Kidney epithelial cell (primary cell): ENCODE measurements at regions not wholly inside any gene's neighbourhood (a gene's known extent, or its start where the extent isn't known, plus 50 kb on each side); places are given as distances from the start of the nearest gene placed in this dataset.
"Not testable (repeated sequence)": the region's sequence is repeated elsewhere in the genome, so short reads cannot be mapped to it uniquely, and the experiment has no call there.

Experiments used
- DNase-seq: peaks from one replicate; pipeline ENCODE4 v3.0.0-alpha.2; 2010; ENCODE audit warnings: low read depth
- H3K27me3 ChIP-seq: 2 replicates; pipeline ENCODE4 v1.6.0; 2011; ENCODE audit warnings: low read length; ENCODE audit not compliant: control insufficient read depth, insufficient read depth
- H3K36me3 ChIP-seq: 2 replicates; pipeline ENCODE4 v1.5.1; 2011; ENCODE audit warnings: low read length; ENCODE audit not compliant: control insufficient read depth, insufficient read depth
- H3K4me3 ChIP-seq: 2 replicates; pipeline ENCODE4 v1.5.1; 2011; ENCODE audit warnings: low read depth, mild to moderate bottlenecking, control low read depth, low read length
- TF ChIP-seq, protein P1 (sequence below): IDR thresholded peaks from 2 replicates; pipeline ENCODE4 v1.5.1; 2011; ENCODE audit warnings: mild to moderate bottlenecking, moderate library complexity, low read length, control low read depth, inconsistent platforms; ENCODE audit not compliant: insufficient read depth, poor library complexity, severe bottlenecking

DNA sequence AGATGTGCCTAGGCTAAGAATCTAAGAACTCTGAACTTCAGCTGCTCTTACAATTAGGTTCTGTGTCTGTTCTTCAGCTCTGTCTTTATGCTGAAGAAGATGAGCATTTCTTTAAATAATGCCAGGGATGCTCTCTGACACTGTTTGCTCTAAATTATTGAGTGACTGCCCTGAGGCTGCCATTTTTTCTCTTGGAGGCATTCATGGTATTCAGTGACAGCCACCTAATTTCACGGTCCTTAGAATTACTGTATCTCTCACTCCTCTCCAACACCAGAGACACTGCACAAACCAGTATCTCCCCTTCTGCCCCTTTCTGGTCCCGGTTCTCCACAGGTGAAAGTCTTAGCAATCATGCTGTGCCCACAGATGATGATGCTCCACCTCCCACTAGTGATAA lies 123.6 kb upstream of the MPHOSPH6 start:
- Histone ChIP-seq H3K4me3 (no peak overlapping the region), H3K36me3 (no peaks in the 10 kb centered on the region), H3K27me3 (peaks cover 2% of the 10 kb centered on the region)
- no peak for DNase-seq
- TF ChIP-seq, protein P1, sequence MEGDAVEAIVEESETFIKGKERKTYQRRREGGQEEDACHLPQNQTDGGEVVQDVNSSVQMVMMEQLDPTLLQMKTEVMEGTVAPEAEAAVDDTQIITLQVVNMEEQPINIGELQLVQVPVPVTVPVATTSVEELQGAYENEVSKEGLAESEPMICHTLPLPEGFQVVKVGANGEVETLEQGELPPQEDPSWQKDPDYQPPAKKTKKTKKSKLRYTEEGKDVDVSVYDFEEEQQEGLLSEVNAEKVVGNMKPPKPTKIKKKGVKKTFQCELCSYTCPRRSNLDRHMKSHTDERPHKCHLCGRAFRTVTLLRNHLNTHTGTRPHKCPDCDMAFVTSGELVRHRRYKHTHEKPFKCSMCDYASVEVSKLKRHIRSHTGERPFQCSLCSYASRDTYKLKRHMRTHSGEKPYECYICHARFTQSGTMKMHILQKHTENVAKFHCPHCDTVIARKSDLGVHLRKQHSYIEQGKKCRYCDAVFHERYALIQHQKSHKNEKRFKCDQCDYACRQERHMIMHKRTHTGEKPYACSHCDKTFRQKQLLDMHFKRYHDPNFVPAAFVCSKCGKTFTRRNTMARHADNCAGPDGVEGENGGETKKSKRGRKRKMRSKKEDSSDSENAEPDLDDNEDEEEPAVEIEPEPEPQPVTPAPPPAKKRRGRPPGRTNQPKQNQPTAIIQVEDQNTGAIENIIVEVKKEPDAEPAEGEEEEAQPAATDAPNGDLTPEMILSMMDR: no peak

- peaks cover 2% of the 10 kb centered on the region for H3K27me3 ChIP-seq
- no peaks in the 10 kb centered on the region for H3K36me3 ChIP-seq
- DNase-seq: no peak
- TF ChIP-seq, protein P1: no peak
- no peak overlapping the region for H3K4me3 ChIP-seq
These were observed 117.9 kb upstream of the MPHOSPH6 start for GRCh38 chr16:82287937-82288336.

DNA sequence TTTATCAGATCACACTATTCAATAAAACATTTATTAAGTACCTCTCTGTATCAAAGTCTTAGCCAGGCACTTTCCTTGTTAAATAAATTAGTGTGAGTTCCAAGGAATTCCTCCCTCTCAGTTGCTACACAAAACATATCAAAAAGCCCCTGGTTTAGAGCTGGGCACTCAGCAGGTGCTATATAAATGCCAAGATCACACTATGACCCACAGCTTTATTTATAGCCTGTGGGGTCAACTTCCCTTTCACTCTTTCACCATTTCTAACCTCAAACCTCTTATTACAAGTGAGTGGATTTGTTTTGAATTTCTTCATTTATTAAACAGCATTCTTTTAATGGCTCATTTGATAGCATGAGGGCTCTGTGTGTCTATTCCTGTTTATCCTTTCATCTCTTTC lies 112.6 kb upstream of the MPHOSPH6 start:
- Histone ChIP-seq H3K4me3 (no peak overlapping the region), H3K27me3 (no peaks in the 10 kb centered on the region), H3K36me3 (no peaks in the 10 kb centered on the region)
- no peak for DNase-seq
- TF ChIP-seq, protein P1: no peak

DNA sequence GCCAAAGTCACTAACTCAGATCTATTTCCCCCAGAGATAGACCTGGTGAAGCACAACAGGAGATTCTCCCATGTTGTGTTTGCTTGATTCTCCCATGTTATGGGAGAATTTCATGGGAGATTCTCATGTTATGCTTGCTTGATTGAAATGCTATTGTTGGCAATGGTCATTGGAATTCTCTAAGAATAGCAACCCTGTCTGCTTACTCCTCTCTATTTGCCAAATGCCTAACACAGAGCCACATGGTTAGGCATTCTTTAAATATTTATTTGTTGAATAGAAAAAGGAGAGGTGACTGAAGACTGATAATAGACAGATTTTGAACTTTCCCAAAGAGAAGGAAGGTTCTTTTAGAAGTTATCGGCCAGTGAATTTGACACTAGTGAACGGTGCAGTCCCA lies 111.5 kb upstream of the MPHOSPH6 start:
- TF ChIP-seq, protein P1: no peak
- H3K36me3 ChIP-seq: no peaks in the 10 kb centered on the region

GRCh38 chr16:82280867-82281266 lies 110.8 kb upstream of the MPHOSPH6 start:
- no peaks in the 10 kb centered on the region for H3K36me3 ChIP-seq
- no peak overlapping the region for H3K4me3 ChIP-seq
- no peaks in the 10 kb centered on the region for H3K27me3 ChIP-seq
- TF ChIP-seq, protein P1: no peak
- DNase-seq: no peak

More for the DNA sequence above, 111.5 kb upstream of the MPHOSPH6 start:
- DNase-seq: no peak
- Histone ChIP-seq H3K27me3 (no peaks in the 10 kb centered on the region), H3K4me3 (no peak overlapping the region)

DNA sequence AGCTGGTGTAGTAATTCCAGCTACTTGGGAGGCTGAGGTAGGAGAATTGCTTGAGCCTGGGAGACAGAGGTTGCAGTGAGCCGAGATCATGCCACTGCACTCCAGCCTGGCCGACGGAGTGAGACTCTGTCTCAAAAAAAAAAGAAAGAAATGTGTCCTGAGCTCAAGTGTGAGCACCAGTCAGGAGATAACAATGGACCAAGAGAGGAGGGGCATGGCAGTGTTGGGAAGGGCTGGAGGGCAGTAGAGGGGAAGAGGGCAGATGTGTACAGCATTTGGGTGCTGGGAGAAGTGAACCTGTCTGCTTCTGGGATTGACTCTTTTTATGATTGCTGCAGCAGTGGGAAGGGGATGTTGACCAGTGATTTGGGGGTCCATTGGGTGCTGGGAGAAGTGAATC lies 105.3 kb upstream of the MPHOSPH6 start:
- not testable (repeated sequence) for DNase-seq, H3K36me3 ChIP-seq, H3K4me3 ChIP-seq, H3K27me3 ChIP-seq
